ENCODE measurements at regions not wholly inside any gene's neighbourhood (a gene's known extent, or its start where the extent isn't known, plus 50 kb on each side); places are given as distances from the start of the nearest gene placed in this dataset.

DNA sequence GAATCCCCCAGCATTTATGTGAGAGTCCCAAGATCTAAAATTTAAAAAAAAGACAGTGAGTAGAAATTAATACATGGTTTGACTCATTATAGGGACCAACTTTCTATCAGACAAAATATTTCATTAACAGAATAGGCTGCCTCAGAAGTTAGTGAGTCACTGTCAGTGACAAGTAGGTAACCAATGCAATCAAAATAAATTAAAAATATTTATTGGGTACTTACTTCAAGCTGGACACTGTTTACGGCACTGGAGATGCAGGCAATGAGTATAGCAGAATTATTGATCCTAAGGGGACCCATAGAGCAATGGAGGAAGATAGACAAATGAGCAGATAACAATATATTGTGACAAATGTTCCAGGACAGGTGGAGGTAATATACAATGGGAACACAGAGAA, 135.6 kb upstream of the BCL6 start:
- TF ChIP-seq NFE2L2 (conservative IDR thresholded peaks at IDR 0.05; ENCODE audit: low read length) (no peak), MAFK (IDR thresholded peaks at IDR 0.05; ENCODE audit: partially characterized antibody) (no peak), POLR2A (IDR thresholded peaks at IDR 0.05; ENCODE audit: low read length) (no peak), RCOR1 (IDR thresholded peaks at IDR 0.05; ENCODE audit: low read depth, low read length) (no peak), HDAC2 (IDR thresholded peaks at IDR 0.05) (no peak), ZC3H11A (IDR thresholded peaks at IDR 0.05) (no peak), CBX8 (IDR thresholded peaks at IDR 0.05) (no peak), CEBPB (IDR thresholded peaks at IDR 0.05) (no peak), CHD2 (IDR thresholded peaks at IDR 0.05; ENCODE audit: low read length, partially characterized antibody) (no peak)
- TF ChIP-seq, protein P1, sequence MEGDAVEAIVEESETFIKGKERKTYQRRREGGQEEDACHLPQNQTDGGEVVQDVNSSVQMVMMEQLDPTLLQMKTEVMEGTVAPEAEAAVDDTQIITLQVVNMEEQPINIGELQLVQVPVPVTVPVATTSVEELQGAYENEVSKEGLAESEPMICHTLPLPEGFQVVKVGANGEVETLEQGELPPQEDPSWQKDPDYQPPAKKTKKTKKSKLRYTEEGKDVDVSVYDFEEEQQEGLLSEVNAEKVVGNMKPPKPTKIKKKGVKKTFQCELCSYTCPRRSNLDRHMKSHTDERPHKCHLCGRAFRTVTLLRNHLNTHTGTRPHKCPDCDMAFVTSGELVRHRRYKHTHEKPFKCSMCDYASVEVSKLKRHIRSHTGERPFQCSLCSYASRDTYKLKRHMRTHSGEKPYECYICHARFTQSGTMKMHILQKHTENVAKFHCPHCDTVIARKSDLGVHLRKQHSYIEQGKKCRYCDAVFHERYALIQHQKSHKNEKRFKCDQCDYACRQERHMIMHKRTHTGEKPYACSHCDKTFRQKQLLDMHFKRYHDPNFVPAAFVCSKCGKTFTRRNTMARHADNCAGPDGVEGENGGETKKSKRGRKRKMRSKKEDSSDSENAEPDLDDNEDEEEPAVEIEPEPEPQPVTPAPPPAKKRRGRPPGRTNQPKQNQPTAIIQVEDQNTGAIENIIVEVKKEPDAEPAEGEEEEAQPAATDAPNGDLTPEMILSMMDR (IDR thresholded peaks at IDR 0.05), result no peak
- TF ChIP-seq, protein P2, sequence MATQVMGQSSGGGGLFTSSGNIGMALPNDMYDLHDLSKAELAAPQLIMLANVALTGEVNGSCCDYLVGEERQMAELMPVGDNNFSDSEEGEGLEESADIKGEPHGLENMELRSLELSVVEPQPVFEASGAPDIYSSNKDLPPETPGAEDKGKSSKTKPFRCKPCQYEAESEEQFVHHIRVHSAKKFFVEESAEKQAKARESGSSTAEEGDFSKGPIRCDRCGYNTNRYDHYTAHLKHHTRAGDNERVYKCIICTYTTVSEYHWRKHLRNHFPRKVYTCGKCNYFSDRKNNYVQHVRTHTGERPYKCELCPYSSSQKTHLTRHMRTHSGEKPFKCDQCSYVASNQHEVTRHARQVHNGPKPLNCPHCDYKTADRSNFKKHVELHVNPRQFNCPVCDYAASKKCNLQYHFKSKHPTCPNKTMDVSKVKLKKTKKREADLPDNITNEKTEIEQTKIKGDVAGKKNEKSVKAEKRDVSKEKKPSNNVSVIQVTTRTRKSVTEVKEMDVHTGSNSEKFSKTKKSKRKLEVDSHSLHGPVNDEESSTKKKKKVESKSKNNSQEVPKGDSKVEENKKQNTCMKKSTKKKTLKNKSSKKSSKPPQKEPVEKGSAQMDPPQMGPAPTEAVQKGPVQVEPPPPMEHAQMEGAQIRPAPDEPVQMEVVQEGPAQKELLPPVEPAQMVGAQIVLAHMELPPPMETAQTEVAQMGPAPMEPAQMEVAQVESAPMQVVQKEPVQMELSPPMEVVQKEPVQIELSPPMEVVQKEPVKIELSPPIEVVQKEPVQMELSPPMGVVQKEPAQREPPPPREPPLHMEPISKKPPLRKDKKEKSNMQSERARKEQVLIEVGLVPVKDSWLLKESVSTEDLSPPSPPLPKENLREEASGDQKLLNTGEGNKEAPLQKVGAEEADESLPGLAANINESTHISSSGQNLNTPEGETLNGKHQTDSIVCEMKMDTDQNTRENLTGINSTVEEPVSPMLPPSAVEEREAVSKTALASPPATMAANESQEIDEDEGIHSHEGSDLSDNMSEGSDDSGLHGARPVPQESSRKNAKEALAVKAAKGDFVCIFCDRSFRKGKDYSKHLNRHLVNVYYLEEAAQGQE (IDR thresholded peaks at IDR 0.05), result no peak
- TF ChIP-seq, protein P3, sequence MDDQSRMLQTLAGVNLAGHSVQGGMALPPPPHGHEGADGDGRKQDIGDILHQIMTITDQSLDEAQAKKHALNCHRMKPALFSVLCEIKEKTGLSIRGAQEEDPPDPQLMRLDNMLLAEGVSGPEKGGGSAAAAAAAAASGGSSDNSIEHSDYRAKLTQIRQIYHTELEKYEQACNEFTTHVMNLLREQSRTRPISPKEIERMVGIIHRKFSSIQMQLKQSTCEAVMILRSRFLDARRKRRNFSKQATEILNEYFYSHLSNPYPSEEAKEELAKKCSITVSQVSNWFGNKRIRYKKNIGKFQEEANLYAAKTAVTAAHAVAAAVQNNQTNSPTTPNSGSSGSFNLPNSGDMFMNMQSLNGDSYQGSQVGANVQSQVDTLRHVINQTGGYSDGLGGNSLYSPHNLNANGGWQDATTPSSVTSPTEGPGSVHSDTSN (IDR thresholded peaks at IDR 0.05), result no peak
- TF ChIP-seq, protein P4, sequence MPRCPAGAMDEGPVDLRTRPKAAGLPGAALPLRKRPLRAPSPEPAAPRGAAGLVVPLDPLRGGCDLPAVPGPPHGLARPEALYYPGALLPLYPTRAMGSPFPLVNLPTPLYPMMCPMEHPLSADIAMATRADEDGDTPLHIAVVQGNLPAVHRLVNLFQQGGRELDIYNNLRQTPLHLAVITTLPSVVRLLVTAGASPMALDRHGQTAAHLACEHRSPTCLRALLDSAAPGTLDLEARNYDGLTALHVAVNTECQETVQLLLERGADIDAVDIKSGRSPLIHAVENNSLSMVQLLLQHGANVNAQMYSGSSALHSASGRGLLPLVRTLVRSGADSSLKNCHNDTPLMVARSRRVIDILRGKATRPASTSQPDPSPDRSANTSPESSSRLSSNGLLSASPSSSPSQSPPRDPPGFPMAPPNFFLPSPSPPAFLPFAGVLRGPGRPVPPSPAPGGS (IDR thresholded peaks at IDR 0.05), result no peak

All from A549 (cell line).